GM03348 (cell line): ENCODE measurements at regions not wholly inside any gene's neighbourhood (a gene's known extent, or its start where the extent isn't known, plus 50 kb on each side); places are given as distances from the start of the nearest gene placed in this dataset.
"Not testable (repeated sequence)": the region's sequence is repeated elsewhere in the genome, so short reads cannot be mapped to it uniquely, and the experiment has no call there.

Source experiments
- DNase-seq: peaks from one replicate; pipeline ENCODE4 v3.0.0; 2012; ENCODE audit warnings: low spot score

DNA sequence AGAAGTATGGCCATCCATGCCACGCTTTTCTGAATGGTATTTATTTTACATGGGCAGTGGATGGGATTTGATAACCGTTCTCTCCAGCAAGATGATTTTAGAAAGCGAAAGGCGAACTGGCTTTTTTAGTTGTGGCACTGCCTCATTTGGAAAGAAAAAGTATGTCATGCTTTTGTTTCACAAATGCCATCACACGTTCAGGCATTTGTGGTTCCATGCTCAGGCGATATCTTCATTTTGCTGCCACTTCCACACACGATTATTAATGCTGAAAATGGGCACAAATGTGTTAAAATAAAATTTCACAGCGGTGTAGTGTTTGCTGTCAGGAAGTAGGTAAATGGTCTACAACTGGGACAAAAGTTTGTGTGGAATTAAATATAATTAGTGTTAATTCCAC lies 328.1 kb downstream of the BCL2L11 start:
- DNase-seq: not testable (repeated sequence)

- DNase-seq: not testable (repeated sequence)
Observed at GRCh38 chr2:111450526-111450925, 329.8 kb downstream of the BCL2L11 start.

- DNase-seq: not testable (repeated sequence)
Observed at GRCh38 chr2:111451692-111452199, 331.0 kb downstream of the BCL2L11 start.

DNA sequence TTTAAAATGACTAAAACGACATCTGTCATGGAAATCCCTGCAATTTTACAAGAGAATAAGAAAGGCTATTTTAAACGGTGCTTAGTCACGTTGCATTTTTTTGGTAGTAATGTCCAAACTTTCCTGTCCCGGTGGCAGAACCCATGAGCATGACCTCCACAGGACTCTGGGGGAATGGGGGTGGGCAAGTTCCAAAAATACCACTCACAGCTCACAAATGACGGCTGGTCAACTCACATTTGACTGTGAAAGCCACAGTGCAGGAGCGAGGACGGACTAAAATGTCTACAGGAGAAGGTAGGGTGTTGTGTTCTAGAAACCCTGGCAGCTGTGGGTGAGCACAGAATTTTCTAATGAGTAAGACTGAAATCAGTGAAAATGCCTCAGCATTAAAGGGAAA lies 331.5 kb downstream of the BCL2L11 start:
- DNase-seq: not testable (repeated sequence)

DNA sequence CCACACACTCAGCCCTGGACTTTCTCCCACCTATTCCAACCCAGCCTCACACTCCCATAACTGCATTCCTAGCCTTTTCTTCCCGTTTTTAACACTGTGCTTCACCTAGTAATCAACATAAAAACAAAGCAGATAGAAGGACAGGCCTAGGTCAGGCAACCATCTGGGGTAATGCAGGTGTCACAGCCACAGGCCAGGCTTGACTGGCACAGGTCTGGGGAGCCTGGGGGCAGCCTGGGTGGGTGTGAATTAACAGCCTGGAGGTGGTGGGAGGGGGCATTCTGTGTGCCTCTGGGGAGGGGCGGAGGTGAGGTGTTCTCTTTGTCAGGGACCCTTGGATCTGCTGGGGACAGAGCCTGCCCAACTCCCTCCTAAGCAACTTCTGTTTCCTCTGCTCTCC lies 332.6 kb downstream of the BCL2L11 start:
- DNase-seq: not testable (repeated sequence)

- not testable (repeated sequence) for DNase-seq
Observed at GRCh38 chr2:111453816-111454215, 333.1 kb downstream of the BCL2L11 start.

DNA sequence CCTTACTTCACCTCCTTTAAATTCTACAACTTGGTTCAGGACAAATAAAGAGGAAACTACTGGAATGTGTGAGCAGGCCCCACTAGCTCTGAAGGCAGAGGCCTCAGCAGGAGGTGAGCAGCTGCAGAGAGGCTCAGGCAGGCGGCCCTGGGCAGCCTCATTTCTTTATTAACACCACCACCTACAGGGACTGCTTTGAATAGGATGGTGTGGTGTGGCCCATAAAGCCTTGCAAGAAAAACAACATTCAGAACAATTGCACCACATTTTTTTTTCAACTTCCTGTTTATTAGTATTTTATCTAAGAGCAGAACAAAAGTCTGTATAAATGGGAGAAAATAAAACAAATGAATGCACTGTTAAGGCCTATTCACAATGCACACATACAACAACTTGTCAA lies 333.7 kb downstream of the BCL2L11 start:
- DNase-seq: not testable (repeated sequence)

GRCh38 chr2:111455016-111456015 lies 334.6 kb downstream of the BCL2L11 start:
- not testable (repeated sequence) for DNase-seq

DNA sequence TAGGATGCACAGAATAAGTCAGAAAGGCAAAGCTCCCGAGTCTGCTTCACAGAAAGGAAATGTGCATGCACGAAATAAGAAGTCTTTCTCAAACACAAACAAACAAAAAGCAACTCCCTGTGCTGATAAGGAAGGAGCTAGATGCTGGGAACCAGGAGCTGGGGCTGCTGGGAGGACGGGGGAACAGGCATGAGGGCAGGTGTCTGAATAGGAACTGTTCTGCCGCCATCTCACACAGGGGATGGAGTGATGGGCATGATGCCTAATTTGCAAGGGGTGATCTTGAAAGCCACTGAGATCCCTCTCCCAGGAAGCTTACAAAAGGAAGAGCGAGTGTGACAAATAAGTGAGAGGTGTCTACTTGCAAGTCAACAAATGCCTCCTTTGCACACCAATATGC lies 336.5 kb downstream of the BCL2L11 start:
- not testable (repeated sequence) for DNase-seq

- not testable (repeated sequence) for DNase-seq
Observed at GRCh38 chr2:111460901-111461300, 340.2 kb downstream of the BCL2L11 start.

- DNase-seq: not testable (repeated sequence)
Observed at GRCh38 chr2:111461831-111462230, 341.1 kb downstream of the BCL2L11 start.

DNA sequence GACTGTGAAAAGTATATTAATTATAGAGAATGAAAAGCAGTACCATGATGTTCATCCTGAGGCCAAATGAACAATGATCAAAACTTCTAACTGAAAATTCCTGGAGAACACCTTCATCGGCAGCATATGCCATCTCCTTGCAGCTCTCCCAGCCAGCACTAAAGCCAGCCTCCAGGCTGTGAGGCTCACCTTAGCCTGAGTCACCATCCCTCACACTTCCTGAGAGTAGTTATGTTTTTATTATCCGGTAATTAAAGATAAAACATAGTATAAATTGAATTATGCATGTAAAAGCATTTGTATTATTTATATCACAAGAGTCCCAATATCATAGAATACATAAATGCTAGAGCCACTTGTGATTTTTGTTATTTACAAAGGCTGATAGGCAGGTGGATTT lies 341.9 kb downstream of the BCL2L11 start:
- DNase-seq: not testable (repeated sequence)

- DNase-seq: not testable (repeated sequence)
Observed at GRCh38 chr2:111463238-111463848, 342.6 kb downstream of the BCL2L11 start.

- not testable (repeated sequence) for DNase-seq
Observed at GRCh38 chr2:111463956-111464355, 343.2 kb downstream of the BCL2L11 start.

DNA sequence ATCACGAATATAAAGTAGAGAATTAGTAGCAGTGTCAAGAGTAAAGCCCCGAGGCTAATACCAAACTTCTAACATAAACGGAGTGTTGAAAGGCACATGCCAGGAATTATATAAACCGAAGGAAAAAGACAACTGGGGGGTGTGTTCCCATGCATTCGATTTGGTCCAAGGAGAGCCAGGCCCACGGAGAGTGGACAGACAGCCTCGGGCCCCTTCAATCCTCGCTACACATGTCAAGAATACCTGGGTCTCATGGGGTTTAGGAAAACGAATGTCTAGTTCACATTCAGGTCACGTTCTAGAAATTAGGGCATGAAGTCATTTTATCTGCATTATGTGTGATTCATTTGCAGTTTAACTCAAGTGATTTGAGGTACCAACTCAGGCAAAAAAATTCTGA lies 343.7 kb downstream of the BCL2L11 start:
- not testable (repeated sequence) for DNase-seq

DNA sequence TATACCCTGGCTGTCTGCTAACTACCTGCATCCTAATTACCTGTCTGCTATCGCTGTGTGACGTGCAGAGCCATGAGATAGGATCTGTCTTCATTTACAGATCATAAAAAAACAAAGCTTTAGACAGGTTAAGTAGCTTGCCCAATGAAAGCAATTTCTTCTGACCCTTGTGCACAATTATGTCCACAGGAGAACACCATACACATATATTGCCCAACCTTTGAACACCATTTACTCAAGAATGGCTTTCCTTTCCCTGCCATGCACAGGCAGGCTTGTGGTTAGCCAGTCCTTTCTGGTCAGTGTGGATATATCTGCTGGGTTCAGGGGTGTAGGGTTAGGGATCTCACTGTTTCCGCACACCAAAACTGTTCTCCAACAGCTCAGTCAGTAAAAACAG lies 344.8 kb downstream of the BCL2L11 start:
- DNase-seq: not testable (repeated sequence)

DNA sequence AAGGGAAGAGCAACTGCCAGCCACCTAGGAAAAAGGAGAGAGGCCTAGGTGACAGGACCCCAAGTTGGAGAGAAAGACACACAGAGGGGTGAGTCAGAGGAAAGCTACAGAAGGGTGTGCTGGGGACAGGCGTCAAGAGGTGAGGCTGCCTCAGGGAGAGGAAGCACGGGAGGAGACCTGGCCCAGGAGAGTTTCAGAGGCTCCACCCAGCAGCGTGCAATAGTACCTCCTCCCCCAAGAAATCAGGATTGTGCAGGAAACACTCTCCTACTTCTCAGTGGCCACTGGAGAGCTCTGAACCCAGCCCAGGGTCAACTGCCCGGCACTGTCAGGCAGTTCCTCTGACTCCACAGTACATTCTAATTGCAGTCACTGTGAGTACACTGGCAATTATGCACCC lies 346.0 kb downstream of the BCL2L11 start:
- DNase-seq: not testable (repeated sequence)

DNA sequence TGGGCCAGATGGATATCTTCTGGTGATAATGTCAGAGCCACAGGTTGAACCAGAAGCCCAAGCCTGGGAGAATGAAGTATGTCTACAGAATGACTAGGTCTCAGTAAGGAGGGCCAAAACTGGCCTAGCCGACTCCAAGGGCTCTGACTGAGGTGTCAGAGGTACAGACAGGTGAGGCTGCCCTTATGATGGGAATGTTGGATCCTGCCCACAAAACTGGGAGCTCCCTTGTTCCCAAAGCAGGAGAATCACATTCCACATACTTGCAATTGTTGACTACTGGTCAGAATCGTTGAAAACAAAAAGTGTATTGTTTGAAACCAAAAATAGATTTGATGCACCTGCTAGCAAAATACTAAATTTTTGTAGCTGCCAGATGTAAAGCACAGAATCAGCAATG lies 350.2 kb downstream of the BCL2L11 start:
- not testable (repeated sequence) for DNase-seq

GRCh38 chr2:111471791-111472530 lies 351.2 kb downstream of the BCL2L11 start:
- not testable (repeated sequence) for DNase-seq

- not testable (repeated sequence) for DNase-seq
Observed at GRCh38 chr2:111472844-111473403, 352.2 kb downstream of the BCL2L11 start.

DNA sequence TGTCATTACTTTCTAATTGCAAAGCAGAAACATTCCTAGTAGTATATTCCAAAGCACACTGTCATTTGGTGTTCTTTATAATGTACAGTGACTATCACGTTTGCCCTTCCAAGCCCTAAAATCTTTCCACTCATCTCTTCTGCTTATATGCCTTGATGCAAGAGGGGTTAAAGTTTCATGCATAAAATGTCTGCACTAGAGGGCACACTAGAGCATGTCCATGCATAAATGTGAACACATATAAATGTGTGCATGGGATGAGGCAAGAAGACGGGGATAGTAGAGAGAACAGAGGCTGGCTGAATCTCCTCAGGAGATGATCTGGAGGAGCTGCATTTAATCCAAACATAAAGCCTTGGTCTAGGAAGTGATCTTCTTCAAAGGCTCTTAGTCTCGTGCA lies 352.8 kb downstream of the BCL2L11 start:
- DNase-seq: not testable (repeated sequence)
